ENCODE measurements at regions not wholly inside any gene's neighbourhood (a gene's known extent, or its start where the extent isn't known, plus 50 kb on each side); places are given as distances from the start of the nearest gene placed in this dataset.

- TF ChIP-seq ZFX (IDR thresholded peaks at IDR 0.05; ENCODE audit: borderline replicate concordance) (no peak), CTCF (IDR thresholded peaks at IDR 0.05) (no peak)
- no peak overlapping the region for H3K27ac ChIP-seq
These were observed 306.2 kb upstream of the CNTN4 start for GRCh38 chr3:1792466-1792865.

GRCh38 chr3:1798711-1799405 lies 299.8 kb upstream of the CNTN4 start:
- TF ChIP-seq CTCF (IDR thresholded peaks at IDR 0.05) (no peak), ZFX (IDR thresholded peaks at IDR 0.05; ENCODE audit: borderline replicate concordance) (no peak)
- no peak overlapping the region for H3K27ac ChIP-seq

DNA sequence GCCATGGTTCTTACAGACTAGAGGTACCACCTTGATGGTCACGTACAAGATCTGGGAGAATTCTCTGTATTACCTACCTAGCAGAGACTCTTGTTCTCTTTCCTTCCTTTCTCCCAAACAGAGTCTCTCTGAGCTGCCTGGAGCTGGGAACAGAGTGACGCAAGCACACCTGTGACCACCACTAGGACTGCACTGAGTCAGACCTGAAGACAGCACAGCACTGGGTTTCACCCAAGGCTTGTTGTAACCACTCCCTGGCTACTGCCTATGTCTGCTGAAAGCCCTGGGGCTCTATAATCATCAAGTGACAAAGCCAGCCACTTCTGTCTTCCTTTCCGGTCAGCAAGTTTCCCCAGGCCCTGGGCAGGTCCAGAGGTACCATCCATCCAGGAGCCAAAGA lies 293.3 kb upstream of the CNTN4 start:
- H3K27ac ChIP-seq, result no peak overlapping the region
- no peak for TF ChIP-seq CTCF (IDR thresholded peaks at IDR 0.05)
- no peak for TF ChIP-seq ZFX (IDR thresholded peaks at IDR 0.05; ENCODE audit: borderline replicate concordance)

GRCh38 chr3:1808590-1808989 lies 290.1 kb upstream of the CNTN4 start:
- TF ChIP-seq CTCF (IDR thresholded peaks at IDR 0.05), result no peak
- no peak for TF ChIP-seq ZFX (IDR thresholded peaks at IDR 0.05; ENCODE audit: borderline replicate concordance)
- H3K27ac ChIP-seq, result no peak overlapping the region

- no peak for TF ChIP-seq CTCF (IDR thresholded peaks at IDR 0.05)
- no peak for TF ChIP-seq ZFX (IDR thresholded peaks at IDR 0.05; ENCODE audit: borderline replicate concordance)
- H3K27ac ChIP-seq, result no peak overlapping the region
These were observed 274.8 kb upstream of the CNTN4 start for GRCh38 chr3:1823867-1824266.

- TF ChIP-seq ZFX (IDR thresholded peaks at IDR 0.05; ENCODE audit: borderline replicate concordance), result no peak
- no peak for TF ChIP-seq CTCF (IDR thresholded peaks at IDR 0.05)
- no peak overlapping the region for H3K27ac ChIP-seq
These were observed 274.3 kb upstream of the CNTN4 start for GRCh38 chr3:1824359-1824758.

DNA sequence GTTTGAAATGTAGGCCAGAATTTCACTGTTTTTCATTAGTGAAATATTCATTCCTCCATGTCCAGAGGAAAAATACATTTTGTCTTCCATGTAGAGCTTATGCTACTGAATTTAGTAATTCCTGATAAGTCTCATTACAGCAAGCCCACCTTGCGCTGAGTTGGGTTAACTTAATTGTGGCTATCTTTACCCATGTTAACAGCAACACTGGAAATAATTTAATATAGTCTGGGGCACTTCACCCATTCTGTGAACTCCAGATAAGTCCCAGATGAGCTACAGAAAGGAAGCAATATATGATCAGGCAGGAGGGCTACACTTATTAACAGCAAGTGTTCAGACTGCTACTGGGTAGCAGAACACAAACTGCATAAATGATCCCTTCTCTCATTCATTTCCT lies 270.1 kb upstream of the CNTN4 start:
- TF ChIP-seq CTCF (IDR thresholded peaks at IDR 0.05) (no peak), ZFX (IDR thresholded peaks at IDR 0.05; ENCODE audit: borderline replicate concordance) (no peak)
- no peak overlapping the region for H3K27ac ChIP-seq

Measured in 22Rv1 (cell line).